ENCODE measurements at regions not wholly inside any gene's neighbourhood (a gene's known extent, or its start where the extent isn't known, plus 50 kb on each side); places are given as distances from the start of the nearest gene placed in this dataset.

DNA sequence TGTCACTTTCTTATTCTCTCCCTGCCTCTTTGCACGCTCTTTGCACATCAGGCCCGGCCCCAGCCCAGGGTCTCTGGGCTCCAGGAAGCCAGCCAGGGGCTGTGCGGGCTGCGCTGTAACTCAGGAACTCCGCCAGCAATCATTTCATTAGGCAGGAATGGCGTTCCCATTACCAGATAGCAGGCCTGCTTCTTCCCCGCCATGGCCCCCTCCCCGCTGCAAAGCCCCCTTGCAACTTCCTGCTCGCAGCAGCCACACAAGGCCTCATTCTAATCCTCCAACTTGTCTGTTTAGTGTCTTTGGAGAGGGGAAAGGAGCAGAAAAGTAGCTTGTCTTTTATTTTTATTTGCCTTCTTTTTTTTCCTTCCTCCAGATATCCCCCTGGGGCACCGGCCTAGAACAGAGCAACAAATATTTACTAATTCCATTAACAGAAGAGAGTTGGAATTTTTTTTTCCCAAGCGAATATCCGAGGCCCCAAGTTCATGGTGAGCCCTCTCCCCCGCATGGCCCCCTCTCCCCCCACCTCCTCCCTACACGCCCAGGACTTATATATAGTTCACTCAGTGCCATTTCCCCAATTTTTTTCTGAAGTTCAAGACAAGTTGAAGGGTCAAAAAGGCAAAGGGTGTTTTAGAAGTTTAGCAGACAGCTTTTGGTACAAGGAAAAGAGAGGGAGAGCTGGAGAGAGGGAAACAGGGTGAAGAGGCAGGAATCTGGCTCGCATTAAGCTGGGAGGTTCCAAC lies 329.4 kb upstream of the TBX3 start:
- no peak for DNase-seq (ENCODE audit: low spot score)

GRCh38 chr12:115012861-115013235 lies 328.9 kb upstream of the TBX3 start:
- DNase-seq (ENCODE audit: low spot score) = no peak

DNA sequence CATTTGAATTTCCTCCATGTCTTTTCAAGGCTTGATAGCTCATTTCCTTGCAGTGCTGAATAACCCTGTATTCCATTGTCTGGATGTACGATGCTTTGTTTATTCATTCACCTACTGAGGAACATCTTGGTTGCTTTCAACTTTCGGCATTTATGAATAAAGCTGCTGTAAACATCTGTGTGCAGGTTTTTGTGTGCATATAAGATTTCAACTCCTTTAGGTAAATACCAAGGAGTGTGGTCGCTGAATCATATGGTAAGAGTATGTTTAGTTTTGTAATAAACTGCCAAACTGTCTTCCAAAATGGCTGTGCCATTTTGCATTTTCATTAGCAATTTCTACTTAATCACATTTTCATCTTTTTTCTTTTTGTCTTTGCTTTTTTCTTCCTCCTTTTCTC lies 327.7 kb upstream of the TBX3 start:
- DNase-seq (ENCODE audit: low spot score) = no peak

DNA sequence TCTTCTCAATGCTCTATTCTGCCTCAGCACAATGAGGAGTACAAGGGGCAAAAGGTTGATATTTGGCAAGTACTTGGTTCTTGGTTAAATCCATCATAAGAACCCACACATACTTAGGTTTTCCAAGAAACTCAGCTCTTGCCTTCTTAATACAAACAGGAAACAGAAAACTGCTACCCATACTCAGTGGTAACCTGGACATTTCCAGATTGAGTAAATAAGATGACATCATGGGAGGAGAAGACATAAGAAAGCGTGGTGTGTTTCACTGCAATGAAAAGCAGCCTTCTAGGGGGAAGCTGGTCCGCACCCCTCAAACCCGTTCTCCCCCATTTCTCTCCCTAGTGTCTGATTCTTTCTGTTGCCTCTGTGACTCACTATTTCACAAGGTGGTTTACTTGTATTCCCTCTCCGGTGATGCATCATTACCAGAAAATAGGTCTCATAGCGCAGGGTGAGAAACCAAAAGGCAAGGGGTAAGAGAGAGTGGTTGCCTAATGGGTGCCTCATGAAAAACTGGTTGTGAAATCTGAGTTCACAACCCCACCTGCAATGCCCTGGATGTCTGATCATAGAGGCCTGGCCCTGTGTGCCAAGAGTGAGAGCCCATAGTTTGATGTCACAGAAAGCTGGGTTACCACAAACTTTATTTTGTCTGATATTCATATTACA lies 326.5 kb upstream of the TBX3 start:
- no peak for DNase-seq (ENCODE audit: low spot score)

DNA sequence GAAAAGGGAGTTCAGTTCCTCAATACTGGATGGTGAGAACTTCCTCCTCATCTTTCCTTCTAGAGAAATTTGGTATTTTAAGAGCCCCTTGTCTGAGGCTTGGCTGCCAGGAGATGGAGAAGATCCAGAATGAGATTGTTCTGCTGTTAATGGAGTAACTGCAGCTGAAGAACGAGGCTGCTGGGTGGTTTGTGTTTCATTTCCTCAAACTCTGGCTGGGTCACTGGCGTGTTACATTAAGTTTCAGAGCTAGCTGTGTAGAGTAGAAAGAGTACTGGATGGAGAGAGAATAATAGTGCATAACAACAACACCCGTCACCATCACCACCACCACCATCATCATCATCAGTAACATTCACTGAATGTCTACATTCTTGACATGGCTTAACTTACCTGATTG lies 325.0 kb upstream of the TBX3 start:
- DNase-seq (ENCODE audit: low spot score) = no peak

DNA sequence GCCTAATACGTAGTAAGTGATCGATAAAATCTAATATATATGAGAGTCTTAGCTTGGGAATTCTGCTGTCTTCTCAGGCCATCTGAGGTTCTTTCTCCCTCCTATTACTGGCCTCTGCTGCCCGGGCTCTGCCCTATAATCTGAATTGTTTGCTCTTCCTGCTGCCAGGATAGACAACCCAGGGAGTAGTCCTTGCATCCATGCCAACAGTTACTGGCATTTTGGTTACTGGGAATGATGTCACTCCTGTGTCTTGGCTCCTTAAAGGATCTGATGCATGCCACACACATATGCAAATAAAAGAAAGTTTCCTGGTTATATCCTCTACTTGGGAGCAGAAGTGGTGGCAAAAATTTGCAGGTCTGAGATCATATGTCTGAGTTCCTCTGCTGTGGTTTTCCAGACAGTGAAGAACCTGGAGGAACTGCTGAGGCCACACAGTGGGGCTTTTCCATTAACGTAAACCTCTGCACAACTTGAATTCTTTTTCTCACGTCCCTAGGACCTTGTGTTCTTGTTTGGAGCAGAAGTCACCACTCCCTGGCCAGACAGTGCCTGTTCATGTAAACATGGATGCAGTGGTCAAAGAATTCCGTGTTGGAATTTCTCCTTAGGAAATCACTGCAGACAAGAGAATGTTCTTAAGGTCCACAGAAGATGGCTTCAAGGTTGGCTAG lies 320.6 kb upstream of the TBX3 start:
- DNase-seq (ENCODE audit: low spot score) = no peak

- no peak for DNase-seq (ENCODE audit: low spot score)
Measured at GRCh38 chr12:115002434-115002833, 318.5 kb upstream of the TBX3 start.

- no peak for DNase-seq (ENCODE audit: low spot score)
Measured at GRCh38 chr12:115001571-115002180, 317.7 kb upstream of the TBX3 start.

DNA sequence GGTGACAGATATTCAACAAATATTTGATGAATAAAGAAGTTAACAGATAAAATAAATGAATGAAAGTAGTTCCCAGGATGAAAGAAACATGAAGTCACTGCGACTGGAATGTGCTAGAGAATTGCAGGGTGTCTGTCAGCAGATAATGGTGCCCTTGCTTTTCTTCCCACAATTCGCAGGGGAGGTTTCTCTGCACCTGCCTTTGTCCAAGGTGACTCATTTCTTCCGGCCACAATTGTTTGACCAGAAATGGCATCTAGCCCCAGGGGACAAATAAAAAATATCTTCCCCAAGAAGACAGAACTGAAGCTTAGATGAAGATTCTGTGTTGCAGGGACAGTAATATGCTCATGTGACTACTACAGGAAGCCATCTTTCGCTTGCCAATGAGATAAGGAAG lies 316.1 kb upstream of the TBX3 start:
- DNase-seq (ENCODE audit: low spot score) = peak; percentile 7

GRCh38 chr12:114998750-114999128 lies 314.8 kb upstream of the TBX3 start:
- DNase-seq (ENCODE audit: low spot score) = no peak

DNA sequence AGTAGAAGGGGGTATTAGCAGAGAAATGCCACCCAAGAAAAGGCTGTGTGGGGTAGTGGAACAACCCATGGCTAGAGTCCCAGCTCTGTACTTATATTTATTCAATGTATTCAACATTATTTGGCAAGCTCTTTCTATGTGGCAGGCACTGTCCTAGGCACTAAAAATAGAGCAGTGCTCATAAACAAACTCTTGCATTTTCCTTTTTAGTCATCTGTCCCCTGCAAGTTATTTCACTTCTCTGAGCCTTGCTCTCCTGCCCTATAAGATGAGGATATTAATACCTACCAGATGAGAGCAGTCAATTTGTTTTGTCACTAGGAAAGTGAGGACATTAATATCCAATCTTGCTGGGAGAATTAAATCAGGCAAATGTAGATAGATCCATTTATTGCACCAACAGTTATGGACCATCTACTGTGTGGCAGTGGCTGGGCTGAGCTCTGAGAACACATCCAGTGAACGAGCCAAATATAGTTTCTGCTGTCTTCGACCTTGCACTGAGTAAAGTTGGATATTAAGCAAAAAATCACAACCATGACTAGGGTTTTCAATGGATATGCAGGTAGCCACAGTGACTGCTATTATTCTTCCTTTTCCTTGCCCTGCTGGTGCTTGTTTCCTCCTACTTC lies 314.3 kb upstream of the TBX3 start:
- no peak for DNase-seq (ENCODE audit: low spot score)

DNA sequence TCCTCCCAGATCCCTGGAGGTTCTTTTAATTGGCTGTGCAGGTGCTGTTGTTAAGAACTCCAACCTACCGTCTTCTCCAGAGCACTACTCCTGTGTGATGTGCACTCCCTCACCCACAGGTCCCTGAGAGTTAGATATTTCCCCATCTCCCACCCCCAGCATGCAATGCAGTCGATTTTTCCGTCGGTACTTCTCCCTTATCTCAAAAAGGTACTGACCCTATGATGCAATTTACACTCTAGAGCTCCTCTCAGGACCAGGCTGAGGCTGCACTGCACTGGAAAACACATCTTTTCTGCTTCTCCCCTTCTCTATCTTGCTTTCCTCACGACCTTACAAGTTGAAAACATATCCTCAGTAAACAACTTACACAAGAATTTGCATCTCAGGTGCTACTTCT lies 312.4 kb upstream of the TBX3 start:
- DNase-seq (ENCODE audit: low spot score) = no peak

- DNase-seq (ENCODE audit: low spot score) = peak; percentile 68
Measured at GRCh38 chr12:114995891-114996290, 311.9 kb upstream of the TBX3 start.

DNA sequence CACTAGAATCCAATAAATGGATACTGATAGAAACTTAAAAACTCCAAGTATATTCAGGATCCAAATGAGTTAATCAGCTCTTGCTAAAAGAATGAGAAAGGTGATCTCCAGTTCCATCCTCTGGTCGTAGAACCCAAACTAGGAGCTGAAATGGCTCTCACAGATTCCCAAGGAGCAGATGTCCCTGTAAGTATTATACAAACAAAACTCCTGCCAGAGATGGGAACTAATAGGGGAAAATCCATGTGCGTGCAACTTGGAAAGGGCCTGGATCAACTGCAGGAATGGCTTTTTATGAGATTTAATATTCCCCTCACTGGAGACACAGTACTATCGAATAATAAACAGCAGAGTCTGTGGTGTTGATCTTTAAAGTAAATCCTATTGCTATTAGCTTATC lies 309.2 kb upstream of the TBX3 start:
- no peak for DNase-seq (ENCODE audit: low spot score)

- no peak for DNase-seq (ENCODE audit: low spot score)
Measured at GRCh38 chr12:114992443-114992842, 308.5 kb upstream of the TBX3 start.

DNA sequence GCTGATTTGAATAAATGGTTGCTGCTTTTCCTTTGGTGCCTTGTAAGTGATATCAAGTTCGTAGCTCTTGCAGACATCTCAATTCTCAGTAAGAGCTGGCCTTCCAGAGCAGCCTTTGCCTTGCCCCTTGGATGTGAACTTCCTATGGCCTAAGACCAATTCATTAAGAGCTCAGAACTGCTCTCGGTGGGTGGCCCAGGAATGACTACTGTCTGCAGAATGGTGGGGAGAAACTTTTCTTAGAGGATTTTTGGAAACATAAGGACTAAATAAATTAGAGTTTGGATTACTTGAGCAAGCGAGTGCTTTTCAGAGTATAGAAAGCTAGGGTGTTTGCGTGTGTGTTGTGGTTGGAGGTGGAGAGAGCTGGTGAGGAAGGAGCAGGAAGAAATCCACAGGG lies 306.4 kb upstream of the TBX3 start:
- no peak for DNase-seq (ENCODE audit: low spot score)

DNA sequence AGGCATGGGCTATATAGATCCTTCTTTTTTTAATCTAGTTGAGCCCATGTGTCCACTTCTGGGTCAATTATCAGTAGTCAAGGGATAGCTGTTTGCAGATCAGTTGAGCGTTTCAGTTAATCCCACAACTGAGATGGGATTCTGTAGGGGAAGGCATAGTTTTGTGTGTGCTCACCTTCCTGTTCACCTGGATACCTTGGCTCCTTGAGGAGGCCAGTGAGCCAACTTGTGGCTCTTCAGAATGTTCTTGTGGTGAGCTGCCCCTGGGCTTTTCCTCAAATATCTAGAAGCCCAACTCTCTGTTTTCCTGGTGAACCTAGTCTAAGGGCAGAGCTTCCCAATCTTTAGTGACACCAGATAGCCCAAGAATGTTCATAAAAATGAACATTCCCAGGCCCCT lies 302.9 kb upstream of the TBX3 start:
- DNase-seq (ENCODE audit: low spot score) = no peak

GRCh38 chr12:114986178-114986714 lies 302.3 kb upstream of the TBX3 start:
- no peak for DNase-seq (ENCODE audit: low spot score)

DNA sequence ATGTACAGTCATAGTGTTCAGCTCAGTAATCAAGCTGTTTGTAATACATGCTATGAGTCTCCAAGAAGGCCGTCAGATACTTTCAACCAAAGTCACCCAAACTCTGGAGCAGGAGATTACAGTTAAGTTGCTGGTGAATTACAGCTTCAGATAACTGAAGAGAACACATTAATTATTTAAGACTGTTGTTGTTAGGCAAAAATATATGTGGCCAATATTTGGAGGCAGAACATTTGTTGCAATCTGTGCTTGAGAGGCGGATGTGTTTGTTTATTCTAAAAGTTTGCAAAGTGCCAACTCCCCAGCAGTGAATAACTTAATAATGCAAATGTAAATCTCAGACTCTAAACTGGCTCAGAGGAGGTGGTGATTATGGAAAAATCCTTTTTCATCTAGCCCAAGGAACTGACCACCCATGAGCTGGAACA lies 300.7 kb upstream of the TBX3 start:
- DNase-seq (ENCODE audit: low spot score) = no peak

GRCh38 chr12:114982760-114983159 lies 298.8 kb upstream of the TBX3 start:
- peak; percentile 9 for DNase-seq (ENCODE audit: low spot score)

GRCh38 chr12:114981036-114981435 lies 297.1 kb upstream of the TBX3 start:
- no peak for DNase-seq (ENCODE audit: low spot score)

GRCh38 chr12:114976959-114977358 lies 293.0 kb upstream of the TBX3 start:
- DNase-seq (ENCODE audit: low spot score) = no peak
